Right atrium auricular region (tissue), 2 donors: ENCODE measurements at regions not wholly inside any gene's neighbourhood (a gene's known extent, or its start where the extent isn't known, plus 50 kb on each side); places are given as distances from the start of the nearest gene placed in this dataset.

Experiments used
- DNase-seq: peaks from one replicate; pipeline ENCODE4 v3.0.0-alpha.2; 2019; ENCODE audit warnings: low spot score
- H3K27ac ChIP-seq, 2 donors: fragments of 200-600 bp; sonication (generic); 1 replicate in 1 of 2; 2 replicates in 1 of 2; pipeline ENCODE4 v1.5.1; 2016 to 2019
- H3K27me3 ChIP-seq, 2 donors: fragments of 200-600 bp; sonication (generic); one replicate each; pipeline versions ENCODE4 v1.5.1 to v1.6.0; 2017 to 2019
- H3K36me3 ChIP-seq: fragments of 200-600 bp; sonication (generic); one replicate; pipeline ENCODE4 v1.5.1; 2016
- H3K4me1 ChIP-seq, 2 donors: fragments of 200-600 bp; sonication (generic); one replicate each; pipeline versions ENCODE4 v1.5.1 to v1.6.0; 2017 to 2019
- H3K4me3 ChIP-seq, 2 donors: fragments of 200-600 bp; sonication (generic); 1 replicate in 1 of 2; 2 replicates in 1 of 2; pipeline ENCODE4 v1.5.1; 2017 to 2019; ENCODE audit warnings: mild to moderate bottlenecking in 1 of 2, moderate library complexity in 1 of 2
- H3K9me3 ChIP-seq, 2 donors: fragments of 200-600 bp; sonication (generic); one replicate each; pipeline ENCODE4 v1.5.1; 2019
- CTCF ChIP-seq, 2 donors: fragments of 200-600 bp; sonication (generic); IDR thresholded peaks; one replicate each; pipeline ENCODE4 v1.5.1; 2019; ENCODE audit warnings: antibody characterized with exemption in 2 of 2

GRCh38 chr2:217712431-217712830 is 290.4 kb downstream of the TNS1 start:
- H3K9me3 ChIP-seq = no peaks in the 10 kb centered on the region
- peaks cover 0 to 19% of the 10 kb centered on the region in 2 donors for H3K4me1 ChIP-seq
- no peaks in the 10 kb centered on the region for H3K36me3 ChIP-seq
- H3K27me3 ChIP-seq = no peaks in the 10 kb centered on the region
- no peak for TF ChIP-seq CTCF (IDR thresholded peaks at IDR 0.05)
- no peak overlapping the region for H3K4me3 ChIP-seq
- no peak overlapping the region for H3K27ac ChIP-seq
- no peak for DNase-seq

- no peak for TF ChIP-seq CTCF (IDR thresholded peaks at IDR 0.05)
- H3K27ac ChIP-seq = no peak overlapping the region
- H3K27me3 ChIP-seq = no peaks in the 10 kb centered on the region
- H3K4me3 ChIP-seq = no peak overlapping the region
- peaks cover 0 to 27% of the 10 kb centered on the region in 2 donors for H3K4me1 ChIP-seq
- H3K9me3 ChIP-seq = no peaks in the 10 kb centered on the region
- H3K36me3 ChIP-seq = no peaks in the 10 kb centered on the region
- no peak for DNase-seq
These were observed 291.6 kb downstream of the TNS1 start for GRCh38 chr2:217711188-217711587.

GRCh38 chr2:217710211-217710765 is 292.5 kb downstream of the TNS1 start:
- Histone ChIP-seq H3K27me3 (no peaks in the 10 kb centered on the region), H3K4me1 (peaks cover 0 to 27% of the 10 kb centered on the region in 2 donors), H3K4me3 (no peak overlapping the region), H3K36me3 (no peaks in the 10 kb centered on the region), H3K9me3 (no peaks in the 10 kb centered on the region), H3K27ac (no peak overlapping the region)
- no peak for TF ChIP-seq CTCF (IDR thresholded peaks at IDR 0.05)
- no peak for DNase-seq

GRCh38 chr2:217709478-217710210 is 293.2 kb downstream of the TNS1 start:
- no peaks in the 10 kb centered on the region for H3K9me3 ChIP-seq
- H3K4me1 ChIP-seq = peaks cover 0 to 24% of the 10 kb centered on the region in 2 donors
- no peak overlapping the region for H3K4me3 ChIP-seq
- H3K36me3 ChIP-seq = no peaks in the 10 kb centered on the region
- H3K27ac ChIP-seq = no peak overlapping the region
- TF ChIP-seq CTCF (IDR thresholded peaks at IDR 0.05) = no peak
- H3K27me3 ChIP-seq = no peaks in the 10 kb centered on the region
- no peak for DNase-seq

- H3K27me3 ChIP-seq = no peaks in the 10 kb centered on the region
- H3K4me3 ChIP-seq = no peak overlapping the region
- no peak for DNase-seq
- H3K36me3 ChIP-seq = no peaks in the 10 kb centered on the region
- peaks cover 0 to 8% of the 10 kb centered on the region in 2 donors for H3K4me1 ChIP-seq
- TF ChIP-seq CTCF (IDR thresholded peaks at IDR 0.05) = no peak
- peak overlapping the region in 1 of 2 donors; percentile 33 for H3K27ac ChIP-seq
- no peaks in the 10 kb centered on the region for H3K9me3 ChIP-seq
These were observed 295.6 kb downstream of the TNS1 start for GRCh38 chr2:217707131-217707611.
